ENCODE measurements at regions not wholly inside any gene's neighbourhood (a gene's known extent, or its start where the extent isn't known, plus 50 kb on each side); places are given as distances from the start of the nearest gene placed in this dataset.

DNA sequence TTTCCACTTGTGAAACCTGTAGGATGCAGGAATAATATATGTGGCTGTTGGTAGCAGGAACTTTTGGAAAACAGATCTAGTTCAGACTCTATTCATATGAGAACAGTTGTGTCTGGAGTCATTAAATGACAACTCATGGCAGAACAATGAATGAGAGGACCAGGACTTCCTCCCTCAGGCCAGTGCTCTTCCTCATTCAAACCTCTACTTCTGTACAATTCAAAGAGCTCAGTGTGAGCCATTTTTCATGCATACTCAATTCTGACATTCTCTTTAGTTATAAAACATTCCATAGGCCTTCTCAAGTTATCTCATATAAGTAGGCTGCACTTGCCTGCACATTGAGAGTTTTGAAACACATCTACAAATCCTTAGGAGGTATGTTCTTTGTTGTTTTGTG lies 1526.6 kb upstream of the FLRT2 start:
- TF ChIP-seq CTCF (IDR thresholded peaks at IDR 0.05) (no peak), SMAD3 (CRISPR knock-in tag; IDR thresholded peaks at IDR 0.05; ENCODE audit: borderline replicate concordance) (no peak), ZNF423 (CRISPR knock-in tag; IDR thresholded peaks at IDR 0.05) (no peak), ZNF232 (CRISPR knock-in tag; IDR thresholded peaks at IDR 0.05) (no peak), NR1H2 (CRISPR knock-in tag; IDR thresholded peaks at IDR 0.05) (no peak), TEAD4 (CRISPR knock-in tag; IDR thresholded peaks at IDR 0.05) (no peak), ATF2 (CRISPR knock-in tag; IDR thresholded peaks at IDR 0.05; ENCODE audit: borderline replicate concordance, low read depth) (no peak), ZNF263 (CRISPR knock-in tag; IDR thresholded peaks at IDR 0.05; ENCODE audit: low read depth) (no peak), RELA (CRISPR knock-in tag; IDR thresholded peaks at IDR 0.05; ENCODE audit: borderline replicate concordance) (no peak)
- TF ChIP-seq, protein P1, sequence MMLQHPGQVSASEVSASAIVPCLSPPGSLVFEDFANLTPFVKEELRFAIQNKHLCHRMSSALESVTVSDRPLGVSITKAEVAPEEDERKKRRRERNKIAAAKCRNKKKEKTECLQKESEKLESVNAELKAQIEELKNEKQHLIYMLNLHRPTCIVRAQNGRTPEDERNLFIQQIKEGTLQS (CRISPR knock-in tag; conservative IDR thresholded peaks at IDR 0.05), result no peak
- TF ChIP-seq, protein P2, sequence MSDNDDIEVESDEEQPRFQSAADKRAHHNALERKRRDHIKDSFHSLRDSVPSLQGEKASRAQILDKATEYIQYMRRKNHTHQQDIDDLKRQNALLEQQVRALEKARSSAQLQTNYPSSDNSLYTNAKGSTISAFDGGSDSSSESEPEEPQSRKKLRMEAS (CRISPR knock-in tag; IDR thresholded peaks at IDR 0.05), result no peak
- TF ChIP-seq, protein P3, sequence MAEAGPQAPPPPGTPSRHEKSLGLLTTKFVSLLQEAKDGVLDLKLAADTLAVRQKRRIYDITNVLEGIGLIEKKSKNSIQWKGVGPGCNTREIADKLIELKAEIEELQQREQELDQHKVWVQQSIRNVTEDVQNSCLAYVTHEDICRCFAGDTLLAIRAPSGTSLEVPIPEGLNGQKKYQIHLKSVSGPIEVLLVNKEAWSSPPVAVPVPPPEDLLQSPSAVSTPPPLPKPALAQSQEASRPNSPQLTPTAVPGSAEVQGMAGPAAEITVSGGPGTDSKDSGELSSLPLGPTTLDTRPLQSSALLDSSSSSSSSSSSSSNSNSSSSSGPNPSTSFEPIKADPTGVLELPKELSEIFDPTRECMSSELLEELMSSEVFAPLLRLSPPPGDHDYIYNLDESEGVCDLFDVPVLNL (CRISPR knock-in tag; IDR thresholded peaks at IDR 0.05; ENCODE audit: borderline replicate concordance, low read depth), result no peak
- TF ChIP-seq, protein P4, sequence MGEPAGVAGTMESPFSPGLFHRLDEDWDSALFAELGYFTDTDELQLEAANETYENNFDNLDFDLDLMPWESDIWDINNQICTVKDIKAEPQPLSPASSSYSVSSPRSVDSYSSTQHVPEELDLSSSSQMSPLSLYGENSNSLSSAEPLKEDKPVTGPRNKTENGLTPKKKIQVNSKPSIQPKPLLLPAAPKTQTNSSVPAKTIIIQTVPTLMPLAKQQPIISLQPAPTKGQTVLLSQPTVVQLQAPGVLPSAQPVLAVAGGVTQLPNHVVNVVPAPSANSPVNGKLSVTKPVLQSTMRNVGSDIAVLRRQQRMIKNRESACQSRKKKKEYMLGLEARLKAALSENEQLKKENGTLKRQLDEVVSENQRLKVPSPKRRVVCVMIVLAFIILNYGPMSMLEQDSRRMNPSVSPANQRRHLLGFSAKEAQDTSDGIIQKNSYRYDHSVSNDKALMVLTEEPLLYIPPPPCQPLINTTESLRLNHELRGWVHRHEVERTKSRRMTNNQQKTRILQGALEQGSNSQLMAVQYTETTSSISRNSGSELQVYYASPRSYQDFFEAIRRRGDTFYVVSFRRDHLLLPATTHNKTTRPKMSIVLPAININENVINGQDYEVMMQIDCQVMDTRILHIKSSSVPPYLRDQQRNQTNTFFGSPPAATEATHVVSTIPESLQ (CRISPR knock-in tag; IDR thresholded peaks at IDR 0.05), result no peak

Data from WTC11 (cell line).